NCI-H526 (cell line): ENCODE measurements at regions not wholly inside any gene's neighbourhood (a gene's known extent, or its start where the extent isn't known, plus 50 kb on each side); places are given as distances from the start of the nearest gene placed in this dataset.

ENCODE experiments used
- DNase-seq, 2 experiments: peaks; one replicate each; lab custom pipeline; 2025; lab: John Stamatoyannopoulos, UW

GRCh38 chr18:68525091-68525490 lies 189.8 kb downstream of the TMX3 start:
- DNase-seq: no peak

- no peak for DNase-seq
Measured at GRCh38 chr18:68520406-68521075, 194.4 kb downstream of the TMX3 start.

GRCh38 chr18:68519336-68519735 lies 195.6 kb downstream of the TMX3 start:
- no peak for DNase-seq

- DNase-seq: no peak
Measured at GRCh38 chr18:68509902-68510301, 205.0 kb downstream of the TMX3 start.

GRCh38 chr18:68507781-68508180 lies 207.1 kb downstream of the TMX3 start:
- DNase-seq: no peak

GRCh38 chr18:68505178-68505574 lies 209.7 kb downstream of the TMX3 start:
- DNase-seq: no peak

- no peak for DNase-seq
Measured at GRCh38 chr18:68504441-68505177, 210.3 kb downstream of the TMX3 start.

- DNase-seq: no peak
Measured at GRCh38 chr18:68500556-68500955, 214.4 kb downstream of the TMX3 start.

GRCh38 chr18:68499141-68499540 lies 215.8 kb downstream of the TMX3 start:
- DNase-seq: no peak

- DNase-seq: no peak
Measured at GRCh38 chr18:68498636-68499035, 216.3 kb downstream of the TMX3 start.

- DNase-seq: no peak
Measured at GRCh38 chr18:68498185-68498584, 216.7 kb downstream of the TMX3 start.

- DNase-seq: no peak
Measured at GRCh38 chr18:68494802-68495581, 219.9 kb downstream of the TMX3 start.

- no peak for DNase-seq
Measured at GRCh38 chr18:68489013-68489792, 225.7 kb downstream of the TMX3 start.

- no peak for DNase-seq
Measured at GRCh38 chr18:68484241-68484640, 230.7 kb downstream of the TMX3 start.

- no peak for DNase-seq
Measured at GRCh38 chr18:68482815-68483214, 232.1 kb downstream of the TMX3 start.

- DNase-seq: no peak
Measured at GRCh38 chr18:68480196-68480595, 234.7 kb downstream of the TMX3 start.

GRCh38 chr18:68478246-68478645 lies 236.7 kb downstream of the TMX3 start:
- DNase-seq: no peak

GRCh38 chr18:68475883-68476282 lies 239.0 kb downstream of the TMX3 start:
- no peak for DNase-seq

- no peak for DNase-seq
Measured at GRCh38 chr18:68472701-68473295, 242.1 kb downstream of the TMX3 start.

GRCh38 chr18:68469049-68469625 lies 245.8 kb downstream of the TMX3 start:
- DNase-seq: no peak

- no peak for DNase-seq
Measured at GRCh38 chr18:68467957-68468356, 247.0 kb downstream of the TMX3 start.
